Lower leg skin (tissue), 3 donors: ENCODE measurements at regions not wholly inside any gene's neighbourhood (a gene's known extent, or its start where the extent isn't known, plus 50 kb on each side); places are given as distances from the start of the nearest gene placed in this dataset.

Experiments used
- CTCF ChIP-seq, 3 donors: fragments of 450-650 bp; IDR thresholded peaks; one replicate each; pipeline ENCODE4 v1.5.1; 2016; ENCODE audit warnings: antibody characterized with exemption in 3 of 3, mild to moderate bottlenecking in 3 of 3, moderate library complexity in 2 of 3
- POLR2A ChIP-seq, 2 donors: fragments of 450-650 bp; IDR thresholded peaks; one replicate each; pipeline ENCODE4 v1.6.1; 2016 to 2017; ENCODE audit warnings: antibody characterized with exemption in 2 of 2, mild to moderate bottlenecking in 1 of 2, moderate library complexity in 1 of 2

GRCh38 chr6:14406614-14407331 lies 289.2 kb downstream of the CD83 start:
- TF ChIP-seq CTCF (IDR thresholded peaks at IDR 0.05) (no peak), POLR2A (IDR thresholded peaks at IDR 0.05) (no peak)
